ENCODE measurements at regions not wholly inside any gene's neighbourhood (a gene's known extent, or its start where the extent isn't known, plus 50 kb on each side); places are given as distances from the start of the nearest gene placed in this dataset.

DNA sequence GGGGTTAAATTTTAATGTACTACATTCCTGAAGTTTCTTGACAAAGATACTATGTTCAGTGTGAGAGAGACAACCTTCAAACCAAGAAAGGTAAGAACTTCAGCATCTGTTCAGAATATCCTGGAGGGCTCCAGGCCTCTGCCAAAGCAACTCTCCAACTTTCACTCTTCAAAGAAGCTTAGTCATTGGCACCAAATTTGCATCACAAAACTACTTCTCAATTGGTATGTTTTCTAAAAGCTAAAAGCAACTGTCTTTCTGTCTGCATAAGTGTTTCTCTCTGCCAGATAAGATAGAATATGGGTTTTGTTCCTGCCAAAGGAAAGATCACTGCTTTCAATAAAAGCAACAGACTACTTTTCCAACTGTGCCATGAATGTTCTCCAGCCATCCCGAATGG, 187.4 kb downstream of the SUCLA2 start:
- Histone ChIP-seq H2AFZ (ENCODE audit: insufficient read depth, low read depth, low read length, poor library complexity, severe bottlenecking) (no peak overlapping the region), H3K4me2 (replicated peaks; ENCODE audit: low read depth, low read length, poor library complexity, severe bottlenecking) (no peak overlapping the region), H3K36me3 (replicated peaks in 1 of 2; ENCODE audit: control extremely low read depth in 1 of 2, control insufficient read depth in 1 of 2, extremely low read depth in 1 of 2, insufficient read depth in 2 of 2, low read length in 1 of 2) (no peaks in the 10 kb centered on the region), H4K20me1 (ENCODE audit: control insufficient read depth, insufficient read depth, low read length, poor library complexity, severe bottlenecking) (no peaks in the 10 kb centered on the region), H3K9me3 (ENCODE audit: control extremely low read depth in 1 of 3, control insufficient read depth in 2 of 3, insufficient read depth in 1 of 3, low read length in 2 of 3) (no peaks in the 10 kb centered on the region), H3K4me1 (ENCODE audit: control insufficient read depth in 2 of 2, insufficient read depth in 2 of 2, low read length in 2 of 2) (no peaks in the 10 kb centered on the region), H3K27ac (ENCODE audit: low read length in 2 of 2) (no peak overlapping the region), H3K9ac (ENCODE audit: low read length) (no peak overlapping the region), H3K27me3 (replicated peaks in 1 of 4; ENCODE audit: control extremely low read depth in 1 of 4, control insufficient read depth in 3 of 4, insufficient read depth in 4 of 4, low read length in 3 of 4) (no peaks in the 10 kb centered on the region), H3K4me3 (ENCODE audit: control extremely low read depth in 1 of 5, extremely low read depth in 1 of 5, insufficient read depth in 1 of 5, low read depth in 2 of 5, low read length in 4 of 5) (no peak overlapping the region), H3K79me2 (ENCODE audit: control insufficient read depth, insufficient read depth, low read length) (no peaks in the 10 kb centered on the region)
- H3K4me3 Mint-ChIP-seq = no peak overlapping the region
- no peaks in the 10 kb centered on the region for H3K9me3 Mint-ChIP-seq (ENCODE audit: insufficient read depth)
- no peaks in the 10 kb centered on the region for H3K27me3 Mint-ChIP-seq
- POLR2A ChIA-PET = no interaction called here
- 100% methylated on average over 1 of the region's 1 CpG for WGBS (ENCODE audit: insufficient coverage)
- H3K27ac Mint-ChIP-seq = no peak overlapping the region
- CTCF ChIA-PET = no interaction called here
- intact Hi-C loops (cut with micrococcal nuclease) = no loop called here
- ATAC-seq (ENCODE audit: low read depth) (no peak), DNase-seq (no peak)
- no peak for TF ChIP-seq EZH2 (IDR thresholded peaks at IDR 0.05; ENCODE audit: borderline replicate concordance, insufficient read depth, low read depth, low read length, poor library complexity, severe bottlenecking)
- TF ChIP-seq, protein P1, sequence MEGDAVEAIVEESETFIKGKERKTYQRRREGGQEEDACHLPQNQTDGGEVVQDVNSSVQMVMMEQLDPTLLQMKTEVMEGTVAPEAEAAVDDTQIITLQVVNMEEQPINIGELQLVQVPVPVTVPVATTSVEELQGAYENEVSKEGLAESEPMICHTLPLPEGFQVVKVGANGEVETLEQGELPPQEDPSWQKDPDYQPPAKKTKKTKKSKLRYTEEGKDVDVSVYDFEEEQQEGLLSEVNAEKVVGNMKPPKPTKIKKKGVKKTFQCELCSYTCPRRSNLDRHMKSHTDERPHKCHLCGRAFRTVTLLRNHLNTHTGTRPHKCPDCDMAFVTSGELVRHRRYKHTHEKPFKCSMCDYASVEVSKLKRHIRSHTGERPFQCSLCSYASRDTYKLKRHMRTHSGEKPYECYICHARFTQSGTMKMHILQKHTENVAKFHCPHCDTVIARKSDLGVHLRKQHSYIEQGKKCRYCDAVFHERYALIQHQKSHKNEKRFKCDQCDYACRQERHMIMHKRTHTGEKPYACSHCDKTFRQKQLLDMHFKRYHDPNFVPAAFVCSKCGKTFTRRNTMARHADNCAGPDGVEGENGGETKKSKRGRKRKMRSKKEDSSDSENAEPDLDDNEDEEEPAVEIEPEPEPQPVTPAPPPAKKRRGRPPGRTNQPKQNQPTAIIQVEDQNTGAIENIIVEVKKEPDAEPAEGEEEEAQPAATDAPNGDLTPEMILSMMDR (IDR thresholded peaks at IDR 0.05) = no peak
- no peaks in the 10 kb centered on the region for H3K4me1 Mint-ChIP-seq

GRCh38 chr13:47809411-47809810, 191.7 kb downstream of the SUCLA2 start:
- no peak overlapping the region for H2AFZ ChIP-seq (ENCODE audit: insufficient read depth, low read depth, low read length, poor library complexity, severe bottlenecking)
- WGBS (ENCODE audit: insufficient coverage) = no CpG with 5 or more reads among the region's 1 CpG
- Mint-ChIP-seq H3K27ac (no peak overlapping the region), H3K4me3 (no peak overlapping the region), H3K9me3 (ENCODE audit: insufficient read depth) (no peaks in the 10 kb centered on the region), H3K4me1 (no peaks in the 10 kb centered on the region), H3K27me3 (no peaks in the 10 kb centered on the region)
- H3K79me2 ChIP-seq (ENCODE audit: control insufficient read depth, insufficient read depth, low read length) = no peaks in the 10 kb centered on the region
- POLR2A ChIA-PET = no interaction called here
- H3K9ac ChIP-seq (ENCODE audit: low read length) = no peak overlapping the region
- H3K9me3 ChIP-seq (ENCODE audit: control extremely low read depth in 1 of 3, control insufficient read depth in 2 of 3, insufficient read depth in 1 of 3, low read length in 2 of 3) = no peaks in the 10 kb centered on the region
- TF ChIP-seq, protein P1 (IDR thresholded peaks at IDR 0.05) = no peak
- TF ChIP-seq EZH2 (IDR thresholded peaks at IDR 0.05; ENCODE audit: borderline replicate concordance, insufficient read depth, low read depth, low read length, poor library complexity, severe bottlenecking) = no peak
- no peaks in the 10 kb centered on the region for H3K27me3 ChIP-seq (replicated peaks in 1 of 4; ENCODE audit: control extremely low read depth in 1 of 4, control insufficient read depth in 3 of 4, insufficient read depth in 4 of 4, low read length in 3 of 4)
- no peak overlapping the region for H3K4me3 ChIP-seq (ENCODE audit: control extremely low read depth in 1 of 5, extremely low read depth in 1 of 5, insufficient read depth in 1 of 5, low read depth in 2 of 5, low read length in 4 of 5)
- no peaks in the 10 kb centered on the region for H3K4me1 ChIP-seq (ENCODE audit: control insufficient read depth in 2 of 2, insufficient read depth in 2 of 2, low read length in 2 of 2)
- no peaks in the 10 kb centered on the region for H3K36me3 ChIP-seq (replicated peaks in 1 of 2; ENCODE audit: control extremely low read depth in 1 of 2, control insufficient read depth in 1 of 2, extremely low read depth in 1 of 2, insufficient read depth in 2 of 2, low read length in 1 of 2)
- no peak overlapping the region for H3K27ac ChIP-seq (ENCODE audit: low read length in 2 of 2)
- H3K4me2 ChIP-seq (replicated peaks; ENCODE audit: low read depth, low read length, poor library complexity, severe bottlenecking) = no peak overlapping the region
- no peak for ATAC-seq (ENCODE audit: low read depth)
- H4K20me1 ChIP-seq (ENCODE audit: control insufficient read depth, insufficient read depth, low read length, poor library complexity, severe bottlenecking) = no peaks in the 10 kb centered on the region
- no peak for DNase-seq
- CTCF ChIA-PET = no interaction called here
- intact Hi-C loops (cut with micrococcal nuclease) = no loop called here

Data from B cell (primary cell).